Fibroblast of skin of left quadriceps (primary cell): ENCODE measurements at regions not wholly inside any gene's neighbourhood (a gene's known extent, or its start where the extent isn't known, plus 50 kb on each side); places are given as distances from the start of the nearest gene placed in this dataset.

Experiments used
- DNase-seq, 2 experiments: peaks; one replicate each; pipeline ENCODE4 v3.0.0-alpha.2; 2013; ENCODE audit warnings: low read depth in 2 of 2

DNA sequence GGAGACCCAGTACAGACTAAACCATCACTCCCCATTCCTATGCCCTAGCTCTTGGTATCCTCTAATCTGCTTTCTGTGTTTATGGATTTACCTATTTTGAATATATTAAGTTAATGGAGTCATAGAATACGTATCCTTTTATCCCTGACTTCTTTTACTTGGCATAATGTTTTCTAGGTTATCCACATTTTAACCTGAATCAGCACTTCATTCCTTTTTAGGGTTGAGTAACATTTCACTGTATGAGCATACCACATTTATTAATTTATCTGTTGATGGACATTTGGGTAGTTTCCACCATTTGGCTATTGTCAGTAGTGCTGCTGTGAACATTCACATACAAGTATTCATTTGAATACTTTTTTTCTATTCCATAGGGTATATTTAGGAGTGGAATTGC is 157.3 kb upstream of the CTNNA2 start:
- no peak for DNase-seq

DNA sequence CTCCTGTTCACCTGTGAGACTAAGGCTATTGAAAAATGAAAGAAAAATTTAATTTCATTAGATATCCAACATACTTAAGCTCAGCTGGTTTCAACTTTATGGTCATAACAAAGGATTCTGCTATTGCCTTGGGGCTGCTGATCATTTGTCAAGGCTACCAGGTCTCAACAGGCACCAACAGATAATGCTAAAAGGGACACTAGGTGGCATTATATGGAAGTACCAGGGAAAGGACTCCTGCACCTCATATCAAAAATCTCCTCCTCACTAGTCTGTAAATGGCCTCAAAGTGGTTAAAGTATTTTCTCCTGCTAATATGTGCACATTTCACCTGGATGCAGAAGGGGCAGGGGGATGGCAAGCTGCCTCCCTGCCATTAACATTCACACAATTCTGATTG is 167.9 kb upstream of the REG3A start:
- DNase-seq, result no peak

DNA sequence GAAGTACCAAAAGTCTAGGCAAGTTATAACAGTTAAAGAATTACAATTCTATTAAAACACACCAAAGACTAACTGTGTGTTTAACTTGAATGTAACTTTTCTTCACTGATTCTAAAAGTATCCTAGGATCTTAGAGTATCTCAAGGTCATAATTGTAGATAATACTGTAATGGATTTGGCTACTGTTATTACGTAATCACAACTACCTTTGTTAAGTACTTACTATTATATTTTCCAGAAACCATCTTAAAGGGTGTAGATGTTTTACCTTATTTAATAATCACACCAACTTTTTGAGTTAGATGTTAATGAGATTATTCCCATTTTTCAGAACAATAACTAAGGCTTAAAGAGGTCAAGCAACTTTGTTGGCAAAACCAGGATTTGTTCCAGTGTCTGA is 161.3 kb upstream of the REG3A start:
- no peak for DNase-seq

DNA sequence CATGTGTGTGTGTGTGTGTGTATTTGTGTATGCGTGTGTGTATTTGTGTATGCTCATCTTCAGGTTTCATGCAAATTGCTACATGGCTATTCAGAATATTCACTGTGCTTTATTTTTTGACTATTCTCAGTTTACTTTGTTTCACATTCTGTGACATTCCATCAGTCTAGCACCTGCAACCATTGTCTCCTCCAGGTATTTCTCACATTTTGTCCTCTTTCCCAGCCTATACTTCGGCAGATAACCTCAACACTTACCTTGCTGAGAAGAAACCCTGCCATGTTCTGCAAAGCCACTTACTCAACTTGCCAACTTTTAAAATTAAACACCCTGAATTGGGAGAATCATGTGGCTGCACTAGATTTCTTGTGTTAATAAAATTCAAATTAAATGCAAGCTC is 135.4 kb upstream of the REG3A start:
- no peak for DNase-seq

DNA sequence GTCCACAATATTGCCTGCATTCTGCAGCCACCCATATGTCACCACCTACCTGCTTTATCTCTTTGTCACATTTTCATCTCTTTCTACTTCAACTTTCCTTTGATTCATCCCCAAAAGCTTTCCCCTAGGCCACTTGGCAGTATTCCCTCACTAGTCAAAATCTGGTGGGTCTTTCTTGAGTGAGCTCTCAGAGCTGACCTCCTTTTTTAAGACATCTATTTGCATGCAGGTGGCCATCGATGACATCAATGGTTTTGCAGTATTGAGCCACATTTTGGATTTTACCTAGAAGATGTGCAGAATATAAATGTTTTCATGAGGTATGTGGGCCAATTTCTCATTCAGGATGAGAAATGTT is 133.4 kb upstream of the REG3A start:
- no peak for DNase-seq

DNA sequence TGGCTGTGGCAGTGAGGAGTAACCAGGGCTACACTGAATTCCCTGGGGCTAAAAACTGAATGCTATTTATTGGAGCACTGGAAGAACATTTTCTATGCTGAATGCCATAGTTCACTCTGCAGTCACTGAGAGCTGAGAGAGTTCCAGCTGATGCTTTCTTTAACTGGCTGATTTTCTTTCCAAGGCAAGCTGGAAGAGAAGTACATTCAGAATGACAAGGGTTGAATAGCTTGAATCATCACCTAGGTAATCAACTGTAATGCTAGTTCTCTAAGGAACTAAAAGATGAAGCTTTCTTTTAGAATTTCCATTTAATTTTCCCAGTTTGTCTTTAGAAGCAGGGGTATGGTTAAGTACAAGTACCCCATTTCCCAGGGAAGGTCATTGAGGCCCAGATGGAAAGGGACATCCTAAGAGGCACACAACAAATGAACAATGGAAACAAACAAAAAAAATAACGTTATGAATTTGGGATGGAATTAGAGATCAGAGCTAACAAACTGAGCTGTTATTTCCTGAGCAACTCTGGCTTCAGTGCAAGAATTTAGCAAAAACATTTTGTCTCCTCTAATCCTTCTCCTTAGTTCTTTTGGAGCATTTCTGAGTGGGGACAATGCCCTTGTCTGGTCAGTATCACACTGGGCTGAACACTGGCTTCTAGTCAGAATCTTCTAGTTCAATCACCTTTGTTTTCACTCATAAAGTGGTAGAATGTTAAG is 132.8 kb upstream of the REG3A start:
- DNase-seq, result no peak

DNA sequence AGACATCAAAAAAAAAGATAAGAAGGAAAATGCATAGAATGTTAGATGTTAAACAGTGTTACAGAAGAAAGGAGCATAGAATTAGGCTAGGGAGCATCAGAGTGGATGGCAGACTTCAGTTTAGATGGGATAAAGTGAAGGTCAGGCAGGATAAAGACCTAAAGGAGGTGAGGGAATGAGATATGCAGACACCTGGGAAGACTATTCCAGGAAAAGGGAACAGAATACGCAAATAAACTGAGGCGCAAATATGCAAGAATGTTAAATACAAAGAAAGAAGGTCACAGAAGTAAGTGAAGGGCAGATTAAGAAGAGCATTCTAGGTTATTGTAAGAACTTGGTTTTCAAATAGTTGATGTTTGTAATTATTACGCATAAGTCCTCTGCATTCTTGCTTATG is 116.3 kb upstream of the REG3A start:
- DNase-seq, result no peak

DNA sequence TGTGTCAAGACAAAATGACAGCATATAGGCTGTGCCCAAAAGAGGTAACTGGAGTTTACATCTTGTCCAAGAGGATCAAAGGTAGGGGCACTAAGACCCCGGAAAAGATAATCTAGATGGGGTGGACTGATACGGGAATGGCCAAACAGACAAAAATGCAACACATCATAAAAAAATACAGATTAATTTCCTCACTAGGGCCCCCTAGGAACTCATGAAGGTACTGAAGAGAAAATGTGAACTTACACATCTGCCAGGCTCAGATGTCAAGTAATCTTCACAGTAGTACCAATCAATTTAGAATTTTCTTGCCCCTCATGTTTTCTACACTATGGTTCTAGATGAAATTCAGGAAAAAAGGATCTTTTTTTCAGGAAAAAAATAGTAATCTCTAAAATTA is 115.6 kb upstream of the REG3A start:
- DNase-seq, result no peak

DNA sequence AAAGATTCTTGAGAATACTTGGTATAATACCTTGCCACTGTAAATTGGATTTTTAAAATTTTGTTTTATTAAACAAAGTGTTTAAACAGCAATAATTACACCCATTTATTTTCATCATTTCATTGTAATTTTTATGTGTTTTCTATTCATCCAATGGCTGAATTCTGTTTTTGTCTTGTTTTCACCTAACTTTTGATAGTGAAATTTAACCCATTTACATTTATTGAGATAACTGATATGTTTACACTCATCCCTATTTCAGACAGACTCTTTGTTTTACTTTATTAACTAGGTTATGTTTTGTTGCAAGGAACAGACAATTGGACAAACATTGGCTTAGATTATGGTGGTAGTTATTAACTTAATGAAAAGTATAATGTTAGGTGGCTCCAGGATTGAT is 113.1 kb upstream of the REG3A start:
- DNase-seq, result no peak

DNA sequence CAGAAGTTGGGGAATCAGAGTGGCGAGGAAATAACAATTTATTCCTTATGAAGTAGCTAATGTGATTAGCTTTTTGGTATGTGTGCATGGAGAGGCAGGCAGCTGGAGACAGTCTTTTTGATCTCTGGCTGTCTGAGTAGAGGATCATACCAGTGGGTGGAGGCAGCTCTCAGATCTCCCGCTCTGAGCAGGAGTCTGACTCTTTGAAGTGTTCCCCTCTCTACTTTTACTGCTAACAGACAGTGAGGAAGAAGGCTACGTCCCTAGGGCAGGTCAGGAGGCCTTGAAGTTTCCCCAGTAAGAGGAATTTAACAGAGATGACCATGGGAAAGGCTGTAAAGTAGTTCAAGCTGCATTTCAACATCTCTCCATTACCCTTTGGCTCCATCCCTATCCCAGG is 111.9 kb upstream of the REG3A start:
- DNase-seq, result no peak

DNA sequence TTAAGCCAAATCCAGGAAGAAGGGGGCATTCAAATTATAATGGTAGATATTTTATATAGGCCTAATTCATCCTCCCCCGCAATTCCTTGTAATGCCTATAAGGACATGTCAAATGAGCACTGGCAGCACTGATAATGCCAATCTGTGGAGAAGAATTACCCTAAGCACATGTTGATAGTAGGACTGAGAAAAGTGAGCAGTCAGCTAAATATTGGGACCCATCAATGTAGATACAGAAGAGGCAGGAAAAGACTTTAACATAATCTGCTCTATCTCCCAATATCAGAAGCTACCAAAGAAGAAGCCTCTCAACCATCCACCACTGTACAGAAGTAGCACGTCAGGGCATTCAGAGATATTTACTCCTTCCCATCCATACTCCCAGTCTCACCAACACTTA is 101.3 kb upstream of the REG3A start:
- no peak for DNase-seq

DNA sequence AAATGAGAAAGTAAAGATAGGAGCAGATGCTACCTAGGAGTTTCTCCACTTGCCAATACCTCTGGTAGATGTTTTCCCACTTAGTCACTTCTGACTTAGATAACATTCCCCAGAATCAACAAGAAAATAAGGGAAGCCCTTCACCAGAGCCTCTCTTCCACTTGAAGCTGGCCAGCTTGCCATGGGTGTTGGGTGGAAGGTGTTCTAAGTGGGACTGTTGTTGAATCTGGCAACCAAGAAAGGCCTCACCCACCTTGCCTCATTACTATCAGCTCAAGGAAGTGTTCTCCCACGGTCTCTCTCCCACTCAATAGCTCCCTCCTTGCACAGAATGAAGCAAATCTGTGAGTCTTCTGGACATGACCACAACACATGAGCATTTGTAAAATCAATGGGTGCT is 100.4 kb upstream of the REG3A start:
- DNase-seq, result no peak

DNA sequence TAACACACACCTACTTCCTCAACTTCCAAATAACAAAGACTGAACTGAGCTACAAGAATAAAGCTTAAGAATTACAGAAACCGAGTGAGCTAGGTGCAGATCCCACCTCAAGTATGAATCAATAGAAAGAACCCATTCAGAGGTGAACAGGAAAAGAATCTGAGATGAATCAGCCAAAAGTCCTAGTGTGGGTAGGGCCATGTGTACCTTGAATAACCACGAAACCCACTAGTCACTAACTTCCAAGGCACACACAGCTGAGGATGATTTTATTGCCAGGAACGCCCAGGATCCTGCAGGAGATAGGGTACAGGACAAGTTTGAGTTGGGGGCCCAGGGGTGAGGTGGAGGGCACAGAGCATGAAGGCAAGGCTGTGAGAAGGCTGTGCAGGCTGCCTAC is 99.7 kb upstream of the REG3A start:
- DNase-seq, result no peak

DNA sequence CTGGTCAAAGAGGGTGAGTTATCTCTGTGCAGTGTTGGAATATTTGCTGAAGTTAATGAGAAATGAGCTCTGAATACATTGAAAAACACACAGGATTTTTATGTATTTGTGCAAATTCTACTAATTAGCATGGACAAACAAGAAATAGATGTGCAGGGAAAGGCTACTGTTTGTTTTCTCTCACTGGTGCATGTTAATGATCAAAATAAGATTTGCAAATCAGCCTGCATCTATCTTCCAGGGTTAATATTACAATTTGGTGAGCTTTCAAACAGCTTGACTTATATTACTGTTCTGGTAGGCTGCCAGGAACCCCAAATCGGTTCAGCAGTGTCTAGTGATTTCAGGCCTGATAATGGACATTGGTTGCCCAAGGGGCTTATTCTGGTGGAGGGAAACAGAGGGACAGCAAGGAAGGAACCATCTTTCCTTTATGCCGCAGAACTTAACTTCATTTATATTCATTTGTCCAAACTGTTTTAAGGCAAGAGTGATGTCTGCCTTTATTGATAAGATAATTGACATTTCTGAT is 93.8 kb upstream of the REG3A start:
- DNase-seq, result no peak

DNA sequence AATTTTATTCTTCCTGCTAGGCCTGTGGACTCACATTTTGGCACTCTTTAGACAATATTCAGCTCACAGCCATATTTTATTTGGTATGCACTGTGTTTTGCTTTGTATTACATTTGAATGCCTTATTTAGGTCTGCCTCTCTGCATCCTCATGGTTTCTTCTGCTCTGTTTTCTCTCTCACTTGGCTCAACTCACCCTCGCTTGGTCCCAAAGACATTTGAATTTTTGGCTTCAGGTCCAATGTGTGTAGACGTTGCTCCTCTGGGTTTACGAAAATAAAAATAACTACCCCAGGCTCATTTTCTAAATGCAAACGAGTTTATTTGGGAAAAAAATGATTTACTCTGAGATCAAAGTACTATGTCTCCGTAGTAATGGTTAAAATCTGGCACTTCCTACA is 91.1 kb upstream of the REG3A start:
- DNase-seq, result no peak

DNA sequence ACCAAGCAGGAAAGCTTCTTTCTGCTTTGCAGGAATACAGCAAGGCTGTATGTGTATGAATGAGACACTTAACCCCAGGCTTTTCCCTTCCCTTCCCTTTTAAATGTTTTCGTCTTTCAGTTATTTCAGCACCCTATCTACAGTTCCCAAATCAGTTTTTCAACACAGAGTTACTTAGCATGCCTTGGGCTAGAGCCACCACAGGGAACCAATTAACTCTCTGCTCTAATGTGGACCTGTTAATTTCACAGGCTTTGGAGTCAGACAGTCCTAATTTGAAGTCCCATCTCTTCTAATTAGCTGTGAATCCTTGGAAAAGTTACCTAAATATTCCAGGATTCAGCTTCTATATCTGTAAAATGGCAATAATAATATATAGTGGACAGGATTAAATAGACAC is 89.2 kb upstream of the REG3A start:
- no peak for DNase-seq

DNA sequence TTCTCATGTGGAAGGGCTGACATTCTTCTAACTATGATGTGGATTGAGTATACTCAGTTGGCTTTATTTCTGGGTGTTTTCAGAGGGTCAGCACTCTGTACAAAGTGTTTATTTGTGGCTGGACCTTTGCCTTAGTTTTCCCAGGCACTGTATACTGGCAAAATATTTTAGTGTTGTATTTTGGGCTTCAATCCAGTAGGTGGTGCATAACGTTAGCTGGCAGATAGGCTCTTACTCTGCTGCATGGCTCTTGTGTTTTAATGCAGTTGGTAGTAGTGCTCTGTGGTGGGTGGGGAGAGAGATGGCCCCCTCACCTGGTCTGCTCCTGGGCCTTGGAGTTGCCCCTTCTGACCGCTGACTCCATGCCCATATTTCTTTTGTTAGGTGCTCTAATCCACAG is 75.6 kb upstream of the REG3A start:
- no peak for DNase-seq

DNA sequence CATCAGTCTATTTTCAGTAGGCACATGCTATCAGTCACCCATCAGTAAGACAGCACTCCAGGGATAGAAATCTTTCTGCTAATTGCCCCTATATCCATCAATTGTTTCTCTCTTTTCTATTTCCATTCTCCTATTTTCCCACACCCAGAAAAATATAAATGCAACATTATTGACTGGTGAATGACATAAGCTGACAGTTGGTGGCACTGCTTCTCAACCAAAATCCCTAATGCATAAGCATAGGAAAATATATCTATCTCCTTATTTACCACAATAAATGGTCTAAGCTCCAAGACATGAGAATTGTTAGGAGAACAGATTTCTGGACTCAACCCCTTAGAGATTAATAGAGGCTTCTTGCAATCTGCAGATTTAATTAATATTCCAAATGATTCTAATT is 64.0 kb upstream of the REG3A start:
- no peak for DNase-seq

DNA sequence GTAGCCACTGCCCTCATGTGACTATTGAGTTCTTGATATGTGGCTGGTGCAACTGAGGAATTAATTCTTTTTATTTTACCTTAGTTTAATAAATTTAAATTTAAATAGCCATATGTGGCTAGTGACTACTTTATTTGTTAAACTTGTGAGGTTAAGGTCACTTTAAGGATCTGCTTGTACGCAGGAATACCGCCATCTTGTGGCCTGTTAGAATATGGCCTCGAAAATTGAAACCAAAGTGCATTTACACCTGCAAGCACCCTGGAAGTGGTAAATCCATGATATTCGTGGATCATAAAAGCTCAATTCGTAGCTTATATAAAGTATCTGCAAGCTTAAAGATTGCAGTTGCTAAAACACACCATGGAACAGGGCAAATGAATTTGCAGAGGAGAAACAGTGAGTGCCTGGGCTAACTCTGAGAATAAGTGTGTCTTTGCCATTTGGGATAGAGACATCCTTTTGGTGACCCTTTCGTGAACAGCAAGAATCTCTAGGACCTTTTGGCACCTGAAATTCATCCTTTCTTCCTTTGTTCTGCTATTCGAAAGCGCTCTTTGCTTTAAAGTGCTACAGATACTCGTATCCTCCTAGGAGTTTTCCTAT is 59.9 kb upstream of the REG3A start:
- DNase-seq, result peak in 1 of 2 experiments; percentile 4

DNA sequence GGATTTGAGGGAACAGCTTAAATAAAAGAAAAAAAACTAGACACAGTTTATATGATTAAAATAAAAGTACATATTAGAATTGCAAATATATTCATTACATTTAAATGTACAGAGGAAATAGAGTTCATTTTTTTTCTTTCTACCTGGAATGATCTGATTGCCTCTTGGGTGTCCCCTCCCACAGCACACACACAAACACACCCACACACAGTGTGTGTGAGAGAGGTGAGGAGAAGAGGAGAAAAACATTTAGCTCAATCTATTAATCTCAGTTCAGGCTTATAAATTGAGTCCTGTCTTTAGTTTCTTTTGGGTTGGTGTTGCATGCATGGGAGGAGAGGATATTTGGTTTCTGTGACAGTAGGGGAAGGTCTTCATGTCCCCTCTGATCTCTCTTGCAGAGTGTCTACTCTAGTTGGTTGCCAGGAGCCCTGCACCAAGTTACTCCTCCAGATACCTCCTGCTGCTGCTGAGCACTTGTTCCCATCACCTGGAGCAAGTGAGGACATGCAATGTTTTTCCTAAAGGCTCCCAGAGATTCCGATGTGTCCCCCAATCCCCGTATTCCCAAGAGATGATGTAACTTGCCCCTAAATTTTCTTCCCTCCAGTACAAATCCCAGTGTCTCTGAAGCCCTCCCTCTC is 50.8 kb upstream of the REG3A start:
- DNase-seq, result no peak
